Large intestine (tissue), 3 donors: ENCODE measurements at regions not wholly inside any gene's neighbourhood (a gene's known extent, or its start where the extent isn't known, plus 50 kb on each side); places are given as distances from the start of the nearest gene placed in this dataset.
A peak's percentile ranks its signal among the peaks of the same experiment; 100 is the strongest.

Experiments
- DNase-seq, 2 donors: peaks; one replicate each; pipeline versions ENCODE4 v3.0.0 to v3.0.0-alpha.2; 2013
- H3K27ac ChIP-seq: one replicate; pipeline ENCODE4 v1.5.1; 2013; ENCODE audit warnings: low read length
- H3K27me3 ChIP-seq: 2 replicates; pipeline ENCODE4 v1.6.1; 2013; ENCODE audit warnings: low read length; ENCODE audit not compliant: control insufficient read depth, insufficient read depth
- H3K36me3 ChIP-seq: 2 replicates; pipeline ENCODE4 v1.6.1; 2013; ENCODE audit warnings: low read length; ENCODE audit not compliant: control insufficient read depth, insufficient read depth
- H3K4me1 ChIP-seq: one replicate; pipeline ENCODE4 v1.6.1; 2013; ENCODE audit warnings: low read length; ENCODE audit not compliant: control insufficient read depth, insufficient read depth
- H3K4me3 ChIP-seq: one replicate; pipeline ENCODE4 v1.5.1; 2013; ENCODE audit warnings: low read length
- H3K9me3 ChIP-seq: one replicate; pipeline ENCODE4 v1.6.1; 2013; ENCODE audit warnings: mild to moderate bottlenecking, low read depth, low read length, moderate library complexity; ENCODE audit not compliant: control insufficient read depth
- WGBS: methylation state at CpG from one replicate; pipeline ENCODE4 v1.1.5; 2013; ENCODE audit warnings: low lambda C conversion rate; ENCODE audit not compliant: insufficient coverage; 5-methylcytosine and 5-hydroxymethylcytosine counted together

GRCh38 chr12:124627956-124628355 lies 60.5 kb upstream of the NCOR2 start:
- DNase-seq, result no peak
- Histone ChIP-seq H3K36me3 (no peaks in the 10 kb centered on the region), H3K27ac (no peak overlapping the region), H3K4me3 (no peak overlapping the region), H3K9me3 (peaks cover 7% of the 10 kb centered on the region), H3K27me3 (no peaks in the 10 kb centered on the region), H3K4me1 (peaks cover 39% of the 10 kb centered on the region)
- 100% methylated on average over 1 of the region's 3 CpGs for WGBS

GRCh38 chr12:124626971-124627411 lies 59.6 kb upstream of the NCOR2 start:
- Histone ChIP-seq H3K36me3 (no peaks in the 10 kb centered on the region), H3K4me1 (peaks cover 29% of the 10 kb centered on the region), H3K4me3 (no peak overlapping the region), H3K27me3 (no peaks in the 10 kb centered on the region), H3K27ac (peak overlapping the region; percentile 32), H3K9me3 (peaks cover 10% of the 10 kb centered on the region)
- DNase-seq, result no peak
- 60% methylated on average over 1 of the region's 5 CpGs for WGBS

GRCh38 chr12:124625867-124626675 lies 58.7 kb upstream of the NCOR2 start:
- H3K9me3 ChIP-seq, result peaks cover 10% of the 10 kb centered on the region
- peak; percentile 92 to 95 for DNase-seq
- no CpG with 5 or more reads among the region's 15 CpGs for WGBS
- no peak overlapping the region for H3K4me3 ChIP-seq
- peaks cover 24% of the 10 kb centered on the region for H3K4me1 ChIP-seq
- peak overlapping the region; percentile 75 for H3K27ac ChIP-seq
- no peaks in the 10 kb centered on the region for H3K27me3 ChIP-seq
- no peaks in the 10 kb centered on the region for H3K36me3 ChIP-seq

- peaks cover 24% of the 10 kb centered on the region for H3K4me1 ChIP-seq
- H3K27ac ChIP-seq, result no peak overlapping the region
- DNase-seq, result no peak
- H3K9me3 ChIP-seq, result peaks cover 10% of the 10 kb centered on the region
- H3K36me3 ChIP-seq, result no peaks in the 10 kb centered on the region
- WGBS, result no CpG with 5 or more reads among the region's 10 CpGs
- H3K27me3 ChIP-seq, result no peaks in the 10 kb centered on the region
- no peak overlapping the region for H3K4me3 ChIP-seq
Observed at GRCh38 chr12:124624823-124625222, 57.4 kb upstream of the NCOR2 start.

GRCh38 chr12:124623344-124624035 lies 56.1 kb upstream of the NCOR2 start:
- H3K27me3 ChIP-seq, result no peaks in the 10 kb centered on the region
- H3K36me3 ChIP-seq, result no peaks in the 10 kb centered on the region
- no peak overlapping the region for H3K27ac ChIP-seq
- no peak for DNase-seq
- WGBS, result no CpG with 5 or more reads among the region's 14 CpGs
- H3K4me1 ChIP-seq, result peaks cover 24% of the 10 kb centered on the region
- H3K4me3 ChIP-seq, result no peak overlapping the region
- H3K9me3 ChIP-seq, result peaks cover 10% of the 10 kb centered on the region

GRCh38 chr12:124622764-124623163 lies 55.4 kb upstream of the NCOR2 start:
- no peaks in the 10 kb centered on the region for H3K36me3 ChIP-seq
- H3K27me3 ChIP-seq, result no peaks in the 10 kb centered on the region
- H3K9me3 ChIP-seq, result peaks cover 10% of the 10 kb centered on the region
- WGBS, result no CpG with 5 or more reads among the region's 10 CpGs
- H3K4me3 ChIP-seq, result no peak overlapping the region
- no peak overlapping the region for H3K27ac ChIP-seq
- peaks cover 24% of the 10 kb centered on the region for H3K4me1 ChIP-seq
- no peak for DNase-seq

GRCh38 chr12:124622331-124622730 lies 54.9 kb upstream of the NCOR2 start:
- DNase-seq, result no peak
- Histone ChIP-seq H3K9me3 (peaks cover 10% of the 10 kb centered on the region), H3K27me3 (no peaks in the 10 kb centered on the region), H3K36me3 (no peaks in the 10 kb centered on the region), H3K4me3 (no peak overlapping the region), H3K27ac (no peak overlapping the region), H3K4me1 (peaks cover 24% of the 10 kb centered on the region)
- WGBS, result no CpG with 5 or more reads among the region's 7 CpGs

GRCh38 chr12:124621296-124621660 lies 53.9 kb upstream of the NCOR2 start:
- Histone ChIP-seq H3K4me3 (no peak overlapping the region), H3K27ac (no peak overlapping the region), H3K9me3 (peaks cover 10% of the 10 kb centered on the region), H3K27me3 (no peaks in the 10 kb centered on the region), H3K4me1 (peaks cover 16% of the 10 kb centered on the region), H3K36me3 (no peaks in the 10 kb centered on the region)
- no CpG with 5 or more reads among the region's 11 CpGs for WGBS
- DNase-seq, result no peak

GRCh38 chr12:124620606-124621295 lies 53.3 kb upstream of the NCOR2 start:
- DNase-seq, result no peak
- no CpG with 5 or more reads among the region's 12 CpGs for WGBS

GRCh38 chr12:124618291-124618902 lies 51.0 kb upstream of the NCOR2 start:
- no peaks in the 10 kb centered on the region for H3K27me3 ChIP-seq
- no peak overlapping the region for H3K27ac ChIP-seq
- no peaks in the 10 kb centered on the region for H3K4me1 ChIP-seq
- no peak for DNase-seq
- WGBS, result 100% methylated on average over 1 of the region's 21 CpGs
- H3K9me3 ChIP-seq, result peaks cover 5% of the 10 kb centered on the region
- no peaks in the 10 kb centered on the region for H3K36me3 ChIP-seq
- H3K4me3 ChIP-seq, result no peak overlapping the region

More at GRCh38 chr12:124620606-124621295, 53.3 kb upstream of the NCOR2 start:
- Histone ChIP-seq H3K27ac (no peak overlapping the region), H3K27me3 (no peaks in the 10 kb centered on the region), H3K4me1 (peaks cover 10% of the 10 kb centered on the region), H3K36me3 (no peaks in the 10 kb centered on the region), H3K4me3 (no peak overlapping the region), H3K9me3 (peaks cover 10% of the 10 kb centered on the region)
